GM12892 (cell line): ENCODE measurements at regions not wholly inside any gene's neighbourhood (a gene's known extent, or its start where the extent isn't known, plus 50 kb on each side); places are given as distances from the start of the nearest gene placed in this dataset.
"Not testable (repeated sequence)": the region's sequence is repeated elsewhere in the genome, so short reads cannot be mapped to it uniquely, and the experiment has no call there.

Source experiments
- DNase-seq: peaks from one replicate; pipeline ENCODE4 v3.0.0; 2011; ENCODE audit not compliant: insufficient read length
- FAIRE-seq: peaks from 2 replicates; lab custom pipeline; 2011; peaks lifted over from hg19 to GRCh38; lab: Jason Lieb, UNC
- POLR2A ChIP-seq: IDR thresholded peaks from 2 replicates; pipeline ENCODE4 v1.6.1; 2011; ENCODE audit warnings: low read depth, low read length, control low read depth
- POLR2AphosphoS5 ChIP-seq: IDR thresholded peaks from 2 replicates; pipeline ENCODE4 v1.6.1; 2011; ENCODE audit warnings: low read depth, low read length, control low read depth
- TAF1 ChIP-seq: IDR thresholded peaks from 2 replicates; pipeline ENCODE4 v1.6.1; 2011; ENCODE audit warnings: low read depth, mild to moderate bottlenecking, control low read depth, low read length, borderline replicate concordance

DNA sequence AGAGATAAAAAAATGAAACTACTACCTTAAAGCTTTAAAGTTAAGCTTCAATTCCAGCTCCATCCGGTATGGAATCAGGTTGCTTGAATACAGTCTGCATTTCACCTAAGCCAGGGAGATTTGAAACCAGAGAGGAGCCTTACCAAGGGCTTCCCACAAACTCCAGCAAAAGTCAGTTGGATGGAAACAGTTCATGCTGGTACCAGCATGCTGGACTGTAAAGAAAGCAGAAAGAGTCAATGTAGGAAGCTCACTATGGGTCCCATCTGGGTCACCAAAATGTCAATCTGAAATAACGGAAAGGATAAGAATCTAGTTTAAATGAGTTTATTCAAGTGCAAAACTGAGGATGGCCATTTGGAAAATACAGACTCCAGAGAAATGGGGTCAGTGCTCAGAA, 65.3 kb downstream of the CDO1 start:
- no peak for DNase-seq
- TF ChIP-seq TAF1 = no peak
- TF ChIP-seq POLR2A = no peak
- no peak for TF ChIP-seq POLR2AphosphoS5
- no peak for FAIRE-seq

DNA sequence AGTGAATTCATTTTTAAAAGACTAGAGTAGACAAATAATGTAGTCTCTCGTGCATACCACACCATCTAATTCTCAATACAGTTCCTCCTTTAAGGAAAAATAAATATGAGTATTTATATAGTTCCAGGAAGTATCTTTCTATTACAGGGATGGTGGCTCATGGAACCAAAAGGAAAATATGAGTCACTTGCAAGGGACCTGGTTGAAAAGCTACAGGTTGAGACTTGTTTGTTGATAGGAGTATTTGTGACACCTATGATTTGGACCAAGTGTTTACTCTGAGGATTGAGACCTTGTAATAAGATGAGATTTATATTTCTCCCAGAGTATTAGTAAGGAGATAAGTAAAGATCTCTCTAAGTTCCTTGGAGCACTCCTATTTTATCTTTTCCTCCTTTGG, 67.4 kb downstream of the CDO1 start:
- DNase-seq = no peak
- TF ChIP-seq POLR2A = no peak
- TF ChIP-seq POLR2AphosphoS5 = no peak
- no peak for TF ChIP-seq TAF1
- FAIRE-seq = no peak

DNA sequence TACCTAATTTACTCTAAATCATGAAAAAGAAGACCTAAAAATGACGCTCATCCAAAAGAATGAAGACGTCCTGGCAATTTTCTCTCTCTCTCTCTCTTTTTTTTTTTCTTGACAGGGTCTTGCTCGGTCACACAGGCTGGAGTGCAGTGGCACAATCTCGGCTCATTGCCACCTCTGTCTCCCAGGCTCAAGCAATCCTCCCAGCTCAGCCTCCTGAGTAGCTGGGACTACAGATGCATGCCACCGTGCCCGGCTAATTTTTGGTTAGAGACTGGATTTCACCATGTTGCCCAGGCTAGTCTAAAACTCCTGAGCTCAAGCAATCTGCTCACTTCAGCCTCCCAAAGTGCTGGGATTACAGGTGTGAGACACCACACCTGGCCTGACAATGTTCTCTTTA, 77.2 kb downstream of the CDO1 start:
- DNase-seq, FAIRE-seq: not testable (repeated sequence)

DNA sequence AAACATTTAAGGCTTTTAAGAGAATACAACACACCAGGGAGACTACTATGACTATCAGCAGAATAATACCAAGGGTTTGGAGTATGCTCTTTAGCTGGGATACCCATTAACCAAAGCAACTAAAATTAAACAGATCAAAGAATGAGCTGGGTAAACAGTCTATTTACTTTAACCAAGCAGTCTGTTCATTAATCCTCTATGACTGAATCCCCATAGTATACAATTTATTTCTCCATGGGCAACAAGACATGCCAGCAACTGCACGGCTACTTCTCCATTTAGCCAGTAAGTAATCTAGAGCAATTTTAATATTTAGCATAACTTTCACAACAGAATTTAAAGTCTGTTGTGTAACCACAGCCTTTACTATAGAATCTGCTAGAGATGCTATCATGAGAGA, 77.6 kb downstream of the CDO1 start:
- no peak for FAIRE-seq
- TF ChIP-seq TAF1 = no peak
- TF ChIP-seq POLR2AphosphoS5 = no peak
- TF ChIP-seq POLR2A = no peak
- DNase-seq = no peak

DNA sequence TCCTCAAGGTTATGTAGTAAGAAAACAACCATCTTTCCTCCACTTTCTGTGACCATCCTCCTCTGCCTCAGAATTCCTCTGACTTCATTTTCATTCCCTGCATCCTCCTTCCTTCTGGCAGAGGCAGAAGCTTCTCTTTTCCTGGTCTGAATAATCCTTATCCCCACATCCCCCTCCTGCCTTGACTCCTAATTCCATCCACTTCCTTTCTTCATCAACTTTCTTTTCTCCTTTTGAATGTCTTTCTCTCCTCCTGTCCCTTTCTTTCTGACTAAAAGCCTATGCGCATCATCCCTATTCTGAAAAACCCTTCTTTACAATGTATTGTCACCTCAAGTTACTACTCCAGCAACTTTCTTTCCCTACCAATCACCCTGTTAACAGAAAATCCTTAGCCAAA, 79.0 kb downstream of the CDO1 start:
- FAIRE-seq = no peak
- no peak for TF ChIP-seq TAF1
- TF ChIP-seq POLR2A = no peak
- TF ChIP-seq POLR2AphosphoS5 = no peak
- DNase-seq = no peak

DNA sequence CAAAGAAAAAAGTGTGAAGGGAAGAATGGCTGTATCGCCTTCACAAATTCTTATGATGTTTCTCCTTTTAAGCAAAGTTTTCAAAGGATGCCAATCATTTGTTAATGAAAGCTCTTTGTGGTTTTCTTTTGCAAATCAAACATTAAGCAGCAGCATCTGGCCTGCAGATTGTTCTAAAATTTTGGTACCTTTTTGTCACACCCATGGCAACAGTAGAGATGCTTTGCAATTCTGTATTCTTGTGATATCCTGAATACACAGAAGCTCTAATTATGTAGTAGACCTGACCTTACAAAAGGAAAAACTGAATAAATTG, 79.8 kb downstream of the CDO1 start:
- TF ChIP-seq POLR2A (no peak), TAF1 (no peak), POLR2AphosphoS5 (no peak)
- DNase-seq (no peak), FAIRE-seq (no peak)

DNA sequence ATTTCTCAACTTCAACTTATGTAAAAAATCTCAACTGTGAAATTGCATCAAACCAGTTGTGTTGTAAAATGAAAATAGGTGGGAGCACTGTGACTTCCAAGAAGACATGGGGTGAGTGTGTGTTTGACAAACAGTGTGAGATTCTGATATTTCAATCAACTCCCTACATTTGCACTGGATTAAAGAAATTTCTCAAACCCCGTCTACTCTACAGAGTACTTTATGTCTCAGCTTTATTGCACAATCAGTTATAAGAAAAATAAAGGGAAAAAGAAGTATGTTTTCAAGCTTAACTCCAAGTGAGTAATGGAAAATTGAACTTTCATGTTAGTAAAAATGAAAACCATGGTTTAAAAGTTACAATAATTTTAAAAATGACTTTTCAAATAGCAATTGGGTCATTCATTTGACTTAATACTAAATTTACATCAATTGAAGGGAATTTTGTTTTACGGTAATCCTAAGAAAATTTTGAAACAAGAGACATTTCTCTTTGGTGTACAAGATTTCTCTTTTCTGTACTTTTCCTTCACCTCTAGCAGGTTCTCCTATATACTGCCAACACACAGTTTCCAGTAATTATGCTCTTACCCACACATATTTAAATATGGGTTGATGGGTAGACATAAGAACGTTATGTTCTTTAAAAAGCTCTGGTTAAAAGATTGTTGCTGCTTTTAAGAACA, 80.3 kb downstream of the CDO1 start:
- TF ChIP-seq TAF1 = no peak
- TF ChIP-seq POLR2A = no peak
- TF ChIP-seq POLR2AphosphoS5 = no peak
- FAIRE-seq = no peak
- no peak for DNase-seq

DNA sequence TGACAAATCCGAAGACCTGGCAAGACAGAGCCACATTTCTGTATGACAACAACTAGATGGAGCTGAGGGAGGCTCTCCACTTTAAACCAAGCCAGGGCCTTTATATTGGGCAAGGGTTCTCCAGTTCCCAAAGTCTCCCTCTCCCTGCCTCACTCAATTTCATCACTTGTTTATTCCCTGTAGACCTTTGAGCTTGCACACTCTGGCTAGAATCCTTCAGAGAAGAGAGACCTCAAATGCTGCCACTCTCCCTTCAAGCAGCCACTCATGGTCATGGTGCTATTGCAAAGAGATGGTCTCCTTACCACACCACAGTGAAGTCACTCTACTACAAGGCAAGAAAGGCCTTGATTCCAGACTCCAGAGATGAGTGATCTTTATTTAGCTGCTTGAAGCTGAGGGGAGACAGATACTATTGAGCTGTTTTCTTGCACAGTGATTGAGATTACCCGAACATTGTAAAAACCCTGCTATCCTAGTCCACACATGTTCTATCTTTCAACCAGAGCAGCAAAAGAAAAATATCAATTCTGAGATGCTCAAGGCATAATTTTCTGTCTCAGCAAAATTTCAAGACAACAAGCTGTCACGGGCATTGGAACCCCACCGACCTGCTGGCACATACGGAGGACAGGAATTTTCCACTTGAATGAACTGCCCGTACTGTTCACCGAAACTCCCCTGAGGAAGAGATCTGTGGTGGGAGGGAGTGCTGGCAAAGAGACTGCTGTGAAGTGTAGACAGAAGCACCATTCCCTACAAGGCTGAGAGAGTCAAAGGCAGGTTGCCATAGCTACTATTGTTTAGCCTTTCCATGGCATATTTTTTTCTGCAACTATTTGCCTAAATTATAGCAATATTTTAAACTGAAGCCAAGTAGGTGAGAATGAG, 81.1 kb downstream of the CDO1 start:
- no peak for DNase-seq
- no peak for FAIRE-seq
- TF ChIP-seq TAF1 = no peak
- TF ChIP-seq POLR2A = no peak
- TF ChIP-seq POLR2AphosphoS5 = no peak

DNA sequence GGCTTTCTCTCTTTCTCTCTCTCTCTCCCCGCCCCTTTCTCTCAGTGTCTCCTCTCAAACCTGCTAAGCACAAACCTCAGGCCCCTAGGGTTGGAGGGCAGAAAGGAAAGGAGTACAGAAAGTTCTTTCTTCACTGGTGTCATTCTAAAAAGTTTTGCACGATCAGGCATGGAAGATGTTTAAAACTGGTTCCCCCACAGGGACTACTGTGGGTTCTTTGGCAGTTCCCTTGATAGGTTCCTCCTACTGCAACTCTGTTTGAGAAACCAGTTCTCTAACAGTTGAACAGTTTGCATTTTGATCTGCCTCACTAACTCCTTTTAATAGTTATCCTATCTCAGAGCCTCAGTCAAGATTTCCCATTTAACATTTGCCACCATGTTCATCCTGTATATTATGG, 82.9 kb downstream of the CDO1 start:
- FAIRE-seq (no peak), DNase-seq (no peak)
- TF ChIP-seq POLR2AphosphoS5 (no peak), POLR2A (no peak), TAF1 (no peak)

DNA sequence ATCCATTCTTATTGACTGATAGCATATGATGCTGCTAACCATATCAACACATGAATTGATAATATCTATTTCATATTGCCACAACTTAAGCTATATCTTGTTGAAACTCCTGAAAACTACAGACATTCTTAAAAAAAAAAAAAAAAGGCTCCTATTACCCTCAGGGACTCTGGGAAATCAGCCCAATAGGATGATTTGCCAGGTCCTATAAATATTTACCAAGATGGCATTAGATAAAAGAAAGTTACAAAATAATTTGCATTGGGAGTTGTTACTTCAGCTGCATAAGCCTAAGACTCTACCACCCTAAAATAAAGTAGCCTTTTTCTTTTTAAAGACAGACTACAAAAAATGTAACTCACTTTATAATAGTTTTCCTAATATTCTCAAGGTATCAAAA, 84.4 kb downstream of the CDO1 start:
- no peak for FAIRE-seq
- DNase-seq = no peak
- TF ChIP-seq TAF1 (no peak), POLR2AphosphoS5 (no peak), POLR2A (no peak)

DNA sequence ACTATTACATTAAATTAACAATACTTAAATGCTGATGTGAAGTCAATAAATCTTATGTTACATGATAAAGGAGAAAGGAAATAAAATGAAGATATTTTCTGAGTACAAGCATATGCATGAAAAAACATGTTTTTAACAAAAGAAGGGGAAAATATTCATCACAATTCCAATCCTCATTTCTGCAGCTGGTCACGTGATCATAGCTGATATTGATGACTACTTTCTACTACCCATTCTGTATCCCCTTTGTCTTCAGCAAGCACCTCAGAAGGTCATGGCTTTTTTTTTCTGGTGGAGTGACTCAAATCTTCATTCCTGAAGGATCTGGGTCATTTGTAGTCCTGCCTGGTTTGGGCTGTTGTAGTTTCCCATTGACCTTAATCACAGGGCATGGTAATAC, 90.9 kb downstream of the CDO1 start:
- DNase-seq (no peak), FAIRE-seq (no peak)
- TF ChIP-seq POLR2AphosphoS5 = no peak
- TF ChIP-seq TAF1 = no peak
- no peak for TF ChIP-seq POLR2A

DNA sequence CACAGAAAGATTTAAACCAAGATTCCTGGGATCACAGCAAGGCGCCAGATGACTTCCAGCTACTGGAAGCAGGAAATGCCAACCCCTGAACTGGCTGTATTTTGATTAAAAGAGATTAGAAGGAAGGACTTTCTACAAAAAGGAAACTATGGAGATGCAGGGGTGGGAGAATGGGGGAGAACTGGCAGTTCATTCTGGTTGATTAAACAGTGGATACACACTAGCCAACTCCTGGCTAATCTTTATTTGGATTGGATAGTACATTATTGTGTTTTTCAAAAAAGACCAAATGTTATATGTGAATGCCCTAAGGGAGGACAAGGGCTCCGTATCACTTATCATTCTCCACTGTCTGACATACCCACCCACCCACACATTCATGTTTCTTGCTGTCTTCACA, 93.2 kb downstream of the CDO1 start:
- no peak for DNase-seq
- TF ChIP-seq POLR2A (no peak), POLR2AphosphoS5 (no peak), TAF1 (no peak)
- FAIRE-seq = no peak

DNA sequence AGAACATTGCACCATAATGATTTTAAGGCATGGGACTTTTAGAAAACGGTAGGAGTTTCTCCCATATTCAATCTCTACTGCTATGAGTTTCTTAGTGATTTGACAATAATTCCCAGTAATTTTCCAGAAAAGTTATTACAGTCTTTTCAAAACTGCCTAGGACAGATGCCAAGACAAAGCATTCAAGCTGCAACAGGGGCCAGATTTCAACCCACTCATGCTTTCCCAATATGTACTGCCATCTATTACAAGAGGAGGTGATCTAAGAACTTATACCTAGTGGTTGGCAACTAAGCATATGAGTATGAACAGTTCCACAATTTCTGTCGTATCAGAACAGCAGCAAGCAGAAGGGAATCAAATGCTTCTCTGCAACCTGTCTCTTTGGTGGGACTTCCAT, 95.1 kb upstream of the TMED7 start:
- FAIRE-seq = no peak
- no peak for TF ChIP-seq TAF1
- no peak for TF ChIP-seq POLR2A
- no peak for TF ChIP-seq POLR2AphosphoS5
- no peak for DNase-seq
